Coronary artery (tissue), 2 donors: ENCODE measurements at regions not wholly inside any gene's neighbourhood (a gene's known extent, or its start where the extent isn't known, plus 50 kb on each side); places are given as distances from the start of the nearest gene placed in this dataset.

Experiments used
- DNase-seq: peaks from one replicate; pipeline ENCODE4 v3.0.0-alpha.2; 2017; ENCODE audit warnings: low spot score
- H3K27ac ChIP-seq, 2 donors: fragments of 200-600 bp; sonication (generic); one replicate each; pipeline ENCODE4 v1.5.1; 2016 to 2019
- H3K4me3 ChIP-seq: fragments of 200-600 bp; sonication (generic); 2 replicates; pipeline ENCODE4 v1.5.1; 2016; ENCODE audit warnings: mild to moderate bottlenecking, moderate library complexity
- TF ChIP-seq, protein P1 (sequence below): fragments of 200-600 bp; sonication (generic); IDR thresholded peaks from one replicate; pipeline ENCODE4 v1.5.1; 2019; ENCODE audit warnings: antibody characterized with exemption

DNA sequence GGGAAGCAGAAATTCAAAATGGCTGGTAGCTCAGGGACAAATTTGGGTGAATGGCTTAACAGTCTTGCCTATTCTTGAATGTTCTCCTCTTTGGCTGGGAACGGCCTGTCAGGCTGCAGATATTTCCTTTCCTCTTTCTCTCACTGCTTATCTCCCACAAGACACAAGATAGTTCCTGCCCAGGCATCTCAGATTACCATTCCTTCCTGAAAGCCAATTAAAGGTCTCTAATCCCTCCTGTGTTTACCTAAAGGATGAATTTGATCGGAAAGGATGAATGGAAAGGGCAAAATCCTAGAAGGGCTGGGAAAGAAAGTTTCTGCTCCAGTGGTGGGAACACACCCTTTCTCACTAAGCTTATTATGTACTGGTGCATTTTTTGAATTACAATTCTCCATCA is 95.9 kb upstream of the JAG1 start:
- Histone ChIP-seq H3K4me3 (no peak overlapping the region), H3K27ac (no peak overlapping the region)
- TF ChIP-seq, protein P1, sequence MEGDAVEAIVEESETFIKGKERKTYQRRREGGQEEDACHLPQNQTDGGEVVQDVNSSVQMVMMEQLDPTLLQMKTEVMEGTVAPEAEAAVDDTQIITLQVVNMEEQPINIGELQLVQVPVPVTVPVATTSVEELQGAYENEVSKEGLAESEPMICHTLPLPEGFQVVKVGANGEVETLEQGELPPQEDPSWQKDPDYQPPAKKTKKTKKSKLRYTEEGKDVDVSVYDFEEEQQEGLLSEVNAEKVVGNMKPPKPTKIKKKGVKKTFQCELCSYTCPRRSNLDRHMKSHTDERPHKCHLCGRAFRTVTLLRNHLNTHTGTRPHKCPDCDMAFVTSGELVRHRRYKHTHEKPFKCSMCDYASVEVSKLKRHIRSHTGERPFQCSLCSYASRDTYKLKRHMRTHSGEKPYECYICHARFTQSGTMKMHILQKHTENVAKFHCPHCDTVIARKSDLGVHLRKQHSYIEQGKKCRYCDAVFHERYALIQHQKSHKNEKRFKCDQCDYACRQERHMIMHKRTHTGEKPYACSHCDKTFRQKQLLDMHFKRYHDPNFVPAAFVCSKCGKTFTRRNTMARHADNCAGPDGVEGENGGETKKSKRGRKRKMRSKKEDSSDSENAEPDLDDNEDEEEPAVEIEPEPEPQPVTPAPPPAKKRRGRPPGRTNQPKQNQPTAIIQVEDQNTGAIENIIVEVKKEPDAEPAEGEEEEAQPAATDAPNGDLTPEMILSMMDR = no peak
- DNase-seq = no peak

DNA sequence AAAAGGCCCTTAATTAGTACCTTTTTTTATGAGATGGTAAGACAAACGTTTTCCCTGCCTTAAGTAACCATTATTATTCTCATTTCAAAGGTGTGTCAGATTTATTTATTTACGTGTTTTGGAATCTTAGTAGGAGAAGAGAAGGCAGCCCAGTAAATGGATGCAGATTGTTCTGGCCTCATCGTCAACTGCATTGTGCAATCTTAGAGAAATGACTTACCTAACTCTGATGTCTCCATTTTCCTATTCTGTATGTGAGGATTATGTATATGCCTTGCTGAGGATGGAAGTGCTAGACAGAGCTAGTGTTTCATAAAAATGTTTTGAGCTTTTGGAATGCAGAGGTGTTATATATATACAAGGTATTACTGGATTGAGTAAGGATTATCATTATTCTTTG is 97.0 kb upstream of the JAG1 start:
- Histone ChIP-seq H3K27ac (no peak overlapping the region), H3K4me3 (no peak overlapping the region)
- TF ChIP-seq, protein P1 = no peak
- DNase-seq = no peak

DNA sequence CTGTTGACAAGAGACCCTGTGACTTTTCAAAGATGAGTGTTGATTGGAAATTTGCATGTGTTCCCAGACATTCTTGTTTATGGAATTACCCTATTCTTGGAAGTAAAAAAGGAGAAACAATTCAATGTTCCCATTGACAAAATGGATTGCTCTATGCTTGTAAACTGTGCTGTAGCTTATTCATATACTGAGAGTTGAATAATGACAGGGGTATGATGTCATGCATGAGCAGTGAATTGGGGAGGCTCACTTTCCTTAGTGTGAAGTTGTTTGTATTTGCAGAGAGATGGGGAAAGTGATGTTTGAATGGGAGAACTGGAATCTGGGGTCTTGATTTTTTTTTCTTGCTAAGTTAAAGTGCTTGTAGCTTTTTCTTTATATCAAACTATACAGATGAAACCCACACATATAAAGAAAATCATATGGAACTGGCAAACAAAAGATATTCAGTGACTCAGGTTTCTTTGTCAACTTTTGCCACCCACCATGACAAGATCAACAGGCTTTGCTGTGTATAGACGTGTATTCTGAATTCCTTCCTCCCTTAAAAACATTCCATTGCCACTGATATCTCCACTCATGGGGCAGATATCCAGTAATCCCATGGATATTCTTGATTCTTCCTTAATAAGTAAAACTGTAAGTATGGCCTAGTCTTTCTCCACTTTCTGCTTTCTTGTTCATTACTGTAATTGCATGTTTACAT is 97.8 kb upstream of the JAG1 start:
- TF ChIP-seq, protein P1 = no peak
- no peak overlapping the region for H3K4me3 ChIP-seq
- no peak overlapping the region for H3K27ac ChIP-seq
- no peak for DNase-seq

DNA sequence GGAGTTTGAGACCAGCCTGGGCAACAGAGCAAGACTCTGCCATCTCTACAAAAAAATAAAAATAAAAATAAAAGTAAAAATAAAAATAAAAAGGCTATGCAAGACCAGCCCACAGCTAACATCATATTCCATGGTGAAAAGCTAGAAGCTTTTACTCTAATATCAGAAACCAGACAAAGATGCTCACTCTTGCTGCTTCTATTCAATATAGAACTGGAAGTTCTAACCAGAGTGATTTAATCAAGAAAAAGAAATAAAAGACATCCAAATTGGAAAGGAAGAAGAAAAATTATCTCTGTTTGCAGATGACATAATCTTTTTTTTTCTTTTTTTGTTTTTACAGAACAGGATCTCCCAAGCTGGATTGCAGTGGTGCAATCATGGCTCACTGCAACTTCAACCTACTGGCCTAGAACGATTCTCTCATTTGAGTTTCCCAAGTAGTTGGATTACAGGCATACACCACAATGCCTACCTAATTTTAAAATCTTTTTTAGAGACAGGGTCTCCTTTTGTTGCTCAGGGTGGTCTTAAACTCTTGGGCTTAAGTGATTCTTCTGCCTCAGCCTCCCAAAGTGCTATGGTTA is 100.7 kb upstream of the JAG1 start:
- H3K27ac ChIP-seq = no peak overlapping the region
- DNase-seq = no peak
- TF ChIP-seq, protein P1 = no peak

DNA sequence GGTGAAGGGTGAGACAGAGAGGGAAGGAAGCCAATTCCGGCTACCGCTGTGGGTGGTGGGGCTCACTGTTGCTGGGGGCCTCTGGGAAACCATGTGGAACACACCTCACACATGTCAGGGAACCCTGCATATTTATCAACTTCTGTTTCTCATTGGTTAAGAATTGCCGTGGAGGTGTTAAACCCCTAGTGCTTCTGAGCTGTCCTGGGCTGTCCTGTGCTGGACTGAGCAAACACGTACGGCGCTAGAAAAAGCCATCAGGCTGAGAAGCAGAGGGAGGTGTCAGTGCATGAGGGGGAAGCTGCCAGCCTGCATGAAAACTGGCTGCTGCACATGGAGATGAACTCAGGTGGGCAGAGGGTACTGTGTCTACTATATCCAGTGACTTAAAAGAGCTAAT is 103.9 kb upstream of the JAG1 start:
- no peak for DNase-seq
- Histone ChIP-seq H3K4me3 (no peak overlapping the region), H3K27ac (no peak overlapping the region)
- TF ChIP-seq, protein P1 = no peak

More for the DNA sequence above, 100.7 kb upstream of the JAG1 start:
- no peak overlapping the region for H3K4me3 ChIP-seq

DNA sequence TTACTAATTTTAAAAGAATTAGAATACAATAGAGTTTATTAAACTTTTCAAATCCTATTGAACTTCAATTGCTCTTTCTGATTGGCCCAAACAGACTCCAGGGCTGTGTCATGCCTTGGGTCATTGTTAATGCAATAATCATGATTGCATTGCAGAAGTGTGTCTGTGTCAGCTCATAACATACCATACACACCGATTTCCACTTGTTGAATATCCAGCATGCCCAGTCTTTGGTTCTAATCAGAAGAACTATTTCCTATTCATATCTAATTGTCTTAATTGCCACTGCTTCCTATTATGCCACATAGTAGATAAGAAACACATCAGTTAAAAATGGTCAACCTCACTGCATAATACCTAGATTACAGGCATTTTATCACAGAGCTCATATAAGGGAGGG is 106.1 kb upstream of the JAG1 start:
- DNase-seq = no peak
- Histone ChIP-seq H3K4me3 (no peak overlapping the region), H3K27ac (no peak overlapping the region)
- TF ChIP-seq, protein P1 = no peak

DNA sequence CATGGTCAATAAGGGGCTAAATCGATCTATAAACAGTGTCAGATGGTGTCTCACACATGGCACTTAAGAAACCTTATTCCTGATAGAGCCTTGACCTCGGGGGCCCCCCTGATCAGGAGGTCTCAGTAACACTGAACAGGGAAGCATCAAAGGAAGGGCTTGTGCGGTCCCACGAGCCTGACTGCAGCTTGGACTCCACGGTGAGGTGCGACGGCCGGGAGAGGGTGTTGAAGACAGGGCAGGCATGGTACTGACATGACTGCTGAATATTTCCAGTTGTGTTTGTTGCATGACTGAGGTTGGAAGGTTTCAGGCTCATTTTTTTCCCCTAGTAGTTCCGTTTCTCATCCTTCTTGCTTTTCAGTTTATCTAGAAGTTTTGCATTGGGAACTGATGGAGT is 107.1 kb upstream of the JAG1 start:
- TF ChIP-seq, protein P1 = no peak
- no peak overlapping the region for H3K4me3 ChIP-seq
- no peak for DNase-seq

More for the DNA sequence above, 107.1 kb upstream of the JAG1 start:
- no peak overlapping the region for H3K27ac ChIP-seq
